ENCODE measurements at regions not wholly inside any gene's neighbourhood (a gene's known extent, or its start where the extent isn't known, plus 50 kb on each side); places are given as distances from the start of the nearest gene placed in this dataset.

DNA sequence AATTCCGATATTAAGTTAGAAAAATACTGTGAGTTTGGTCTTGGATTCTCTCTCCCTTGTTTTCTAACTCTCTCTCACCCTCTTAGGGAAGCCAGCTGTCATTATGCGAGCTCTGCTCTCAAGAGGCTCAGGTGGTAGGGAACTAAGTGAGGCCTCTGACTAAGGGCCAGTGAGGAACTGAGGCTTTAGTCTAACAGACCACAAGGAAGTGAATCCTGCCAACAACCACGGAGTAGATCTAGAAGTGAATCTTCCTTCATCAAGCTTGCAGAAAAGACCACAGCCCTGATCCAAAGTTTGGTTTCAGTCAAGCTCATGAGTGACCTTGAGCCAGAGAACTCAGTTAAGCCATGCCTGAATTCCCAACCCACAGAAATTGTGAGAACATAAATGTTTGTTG is 180.1 kb upstream of the PRMT6 start:
- intact Hi-C loops (cut with micrococcal nuclease), result no loop called here
- Histone ChIP-seq H3K9ac (ENCODE audit: low read length) (no peak overlapping the region), H4K20me1 (ENCODE audit: control insufficient read depth, insufficient read depth, low read length, poor library complexity, severe bottlenecking) (no peaks in the 10 kb centered on the region), H3K4me2 (replicated peaks; ENCODE audit: low read depth, low read length, poor library complexity, severe bottlenecking) (no peak overlapping the region), H3K27me3 (replicated peaks in 1 of 4; ENCODE audit: control extremely low read depth in 1 of 4, control insufficient read depth in 3 of 4, insufficient read depth in 4 of 4, low read length in 3 of 4) (peaks cover 0 to 5% (median 0%) of the 10 kb centered on the region in 4 experiments), H3K4me3 (ENCODE audit: control extremely low read depth in 1 of 5, extremely low read depth in 1 of 5, insufficient read depth in 1 of 5, low read depth in 2 of 5, low read length in 4 of 5) (no peak overlapping the region), H3K9me3 (ENCODE audit: control extremely low read depth in 1 of 3, control insufficient read depth in 2 of 3, insufficient read depth in 1 of 3, low read length in 2 of 3) (no peaks in the 10 kb centered on the region), H3K79me2 (ENCODE audit: control insufficient read depth, insufficient read depth, low read length) (no peaks in the 10 kb centered on the region), H2AFZ (ENCODE audit: insufficient read depth, low read depth, low read length, poor library complexity, severe bottlenecking) (no peak overlapping the region), H3K27ac (ENCODE audit: low read length in 2 of 2) (no peak overlapping the region), H3K4me1 (ENCODE audit: control insufficient read depth in 2 of 2, insufficient read depth in 2 of 2, low read length in 2 of 2) (no peaks in the 10 kb centered on the region), H3K36me3 (replicated peaks in 1 of 2; ENCODE audit: control extremely low read depth in 1 of 2, control insufficient read depth in 1 of 2, extremely low read depth in 1 of 2, insufficient read depth in 2 of 2, low read length in 1 of 2) (no peaks in the 10 kb centered on the region)
- ATAC-seq (ENCODE audit: low read depth), result no peak
- Mint-ChIP-seq H3K9me3 (ENCODE audit: insufficient read depth) (no peaks in the 10 kb centered on the region), H3K4me3 (no peak overlapping the region), H3K4me1 (no peaks in the 10 kb centered on the region), H3K27ac (no peak overlapping the region), H3K27me3 (no peaks in the 10 kb centered on the region)
- TF ChIP-seq, protein P1, sequence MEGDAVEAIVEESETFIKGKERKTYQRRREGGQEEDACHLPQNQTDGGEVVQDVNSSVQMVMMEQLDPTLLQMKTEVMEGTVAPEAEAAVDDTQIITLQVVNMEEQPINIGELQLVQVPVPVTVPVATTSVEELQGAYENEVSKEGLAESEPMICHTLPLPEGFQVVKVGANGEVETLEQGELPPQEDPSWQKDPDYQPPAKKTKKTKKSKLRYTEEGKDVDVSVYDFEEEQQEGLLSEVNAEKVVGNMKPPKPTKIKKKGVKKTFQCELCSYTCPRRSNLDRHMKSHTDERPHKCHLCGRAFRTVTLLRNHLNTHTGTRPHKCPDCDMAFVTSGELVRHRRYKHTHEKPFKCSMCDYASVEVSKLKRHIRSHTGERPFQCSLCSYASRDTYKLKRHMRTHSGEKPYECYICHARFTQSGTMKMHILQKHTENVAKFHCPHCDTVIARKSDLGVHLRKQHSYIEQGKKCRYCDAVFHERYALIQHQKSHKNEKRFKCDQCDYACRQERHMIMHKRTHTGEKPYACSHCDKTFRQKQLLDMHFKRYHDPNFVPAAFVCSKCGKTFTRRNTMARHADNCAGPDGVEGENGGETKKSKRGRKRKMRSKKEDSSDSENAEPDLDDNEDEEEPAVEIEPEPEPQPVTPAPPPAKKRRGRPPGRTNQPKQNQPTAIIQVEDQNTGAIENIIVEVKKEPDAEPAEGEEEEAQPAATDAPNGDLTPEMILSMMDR (IDR thresholded peaks at IDR 0.05), result no peak
- no peak for TF ChIP-seq EZH2 (IDR thresholded peaks at IDR 0.05; ENCODE audit: borderline replicate concordance, insufficient read depth, low read depth, low read length, poor library complexity, severe bottlenecking)
- ChIA-PET CTCF (no interaction called here), POLR2A (no interaction called here)
- 33% methylated on average over 1 of the region's 3 CpGs for WGBS (ENCODE audit: insufficient coverage)
- DNase-seq, result no peak

DNA sequence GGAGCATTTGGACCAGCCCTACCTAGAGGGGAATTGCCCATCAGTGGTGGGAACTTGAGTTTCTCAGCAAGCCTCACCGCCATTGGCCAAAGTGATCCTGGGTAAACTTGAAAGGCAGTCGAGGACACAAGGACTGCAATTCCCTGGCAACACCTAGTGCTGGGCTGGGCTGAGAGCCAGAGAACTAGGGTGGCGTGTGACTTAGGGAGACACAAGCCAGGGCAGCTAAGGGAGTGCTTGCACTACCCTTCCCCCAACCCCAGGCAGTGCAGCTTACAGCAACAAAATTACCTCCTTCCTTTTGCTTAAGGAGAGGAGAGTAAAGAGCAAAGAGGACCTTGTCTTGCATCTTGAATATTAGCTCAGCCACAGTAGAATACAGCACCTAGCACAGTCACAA is 176.9 kb upstream of the PRMT6 start:
- WGBS (ENCODE audit: insufficient coverage), result 90% methylated on average over 3 of the region's 3 CpGs

More for the DNA sequence above, 176.9 kb upstream of the PRMT6 start:
- Histone ChIP-seq H3K9me3 (ENCODE audit: control extremely low read depth in 1 of 3, control insufficient read depth in 2 of 3, insufficient read depth in 1 of 3, low read length in 2 of 3) (no peaks in the 10 kb centered on the region), H3K27ac (ENCODE audit: low read length in 2 of 2) (no peak overlapping the region), H3K4me2 (replicated peaks; ENCODE audit: low read depth, low read length, poor library complexity, severe bottlenecking) (no peak overlapping the region), H2AFZ (ENCODE audit: insufficient read depth, low read depth, low read length, poor library complexity, severe bottlenecking) (no peak overlapping the region), H3K9ac (ENCODE audit: low read length) (no peak overlapping the region), H3K79me2 (ENCODE audit: control insufficient read depth, insufficient read depth, low read length) (no peaks in the 10 kb centered on the region), H3K27me3 (replicated peaks in 1 of 4; ENCODE audit: control extremely low read depth in 1 of 4, control insufficient read depth in 3 of 4, insufficient read depth in 4 of 4, low read length in 3 of 4) (peaks cover 0 to 5% (median 0%) of the 10 kb centered on the region in 4 experiments), H4K20me1 (ENCODE audit: control insufficient read depth, insufficient read depth, low read length, poor library complexity, severe bottlenecking) (no peaks in the 10 kb centered on the region), H3K4me3 (ENCODE audit: control extremely low read depth in 1 of 5, extremely low read depth in 1 of 5, insufficient read depth in 1 of 5, low read depth in 2 of 5, low read length in 4 of 5) (no peak overlapping the region), H3K36me3 (replicated peaks in 1 of 2; ENCODE audit: control extremely low read depth in 1 of 2, control insufficient read depth in 1 of 2, extremely low read depth in 1 of 2, insufficient read depth in 2 of 2, low read length in 1 of 2) (no peaks in the 10 kb centered on the region), H3K4me1 (ENCODE audit: control insufficient read depth in 2 of 2, insufficient read depth in 2 of 2, low read length in 2 of 2) (no peaks in the 10 kb centered on the region)
- ChIA-PET POLR2A (no interaction called here), CTCF (no interaction called here)
- DNase-seq, result peak; percentile 1
- Mint-ChIP-seq H3K27me3 (no peaks in the 10 kb centered on the region), H3K4me3 (no peak overlapping the region), H3K4me1 (no peaks in the 10 kb centered on the region), H3K9me3 (ENCODE audit: insufficient read depth) (peaks cover 2% of the 10 kb centered on the region), H3K27ac (no peak overlapping the region)
- intact Hi-C loops (cut with micrococcal nuclease), result no loop called here
- no peak for ATAC-seq (ENCODE audit: low read depth)
- no peak for TF ChIP-seq EZH2 (IDR thresholded peaks at IDR 0.05; ENCODE audit: borderline replicate concordance, insufficient read depth, low read depth, low read length, poor library complexity, severe bottlenecking)
- TF ChIP-seq, protein P1 (IDR thresholded peaks at IDR 0.05), result no peak
